ENCODE measurements at regions not wholly inside any gene's neighbourhood (a gene's known extent, or its start where the extent isn't known, plus 50 kb on each side); places are given as distances from the start of the nearest gene placed in this dataset.

- Histone ChIP-seq H3K4me3 (no peak overlapping the region), H3K36me3 (no peaks in the 10 kb centered on the region), H3K4me1 (no peaks in the 10 kb centered on the region), H3K27me3 (peaks cover 51% of the 10 kb centered on the region), H3K9me3 (no peaks in the 10 kb centered on the region), H3K27ac (no peak overlapping the region)
- TF ChIP-seq POLR2A (IDR thresholded peaks at IDR 0.05) (no peak), EP300 (IDR thresholded peaks at IDR 0.05) (no peak), POLR2AphosphoS5 (IDR thresholded peaks at IDR 0.05) (no peak), CTCF (IDR thresholded peaks at IDR 0.05) (no peak)
- 52% methylated on average over 14 of the region's 16 CpGs for WGBS
- no peak for DNase-seq (ENCODE audit: low spot score in 2 of 2)
Observed at GRCh38 chr11:71112990-71113389, 139.4 kb downstream of the SHANK2 start.

- no peak overlapping the region for H3K27ac ChIP-seq
Observed at GRCh38 chr11:71112454-71112853, 139.9 kb downstream of the SHANK2 start.

GRCh38 chr11:71109586-71109985 is 142.8 kb downstream of the SHANK2 start:
- H3K36me3 ChIP-seq, result no peaks in the 10 kb centered on the region
- H3K9me3 ChIP-seq, result no peaks in the 10 kb centered on the region
- H3K4me1 ChIP-seq, result no peaks in the 10 kb centered on the region
- H3K27ac ChIP-seq, result no peak overlapping the region
- 93% methylated on average over 13 of the region's 13 CpGs for WGBS
- H3K27me3 ChIP-seq, result peaks cover 51% of the 10 kb centered on the region
- DNase-seq (ENCODE audit: low spot score in 2 of 2), result no peak
- TF ChIP-seq CTCF (IDR thresholded peaks at IDR 0.05) (no peak), EP300 (IDR thresholded peaks at IDR 0.05) (no peak), POLR2AphosphoS5 (IDR thresholded peaks at IDR 0.05) (no peak)
- no peak overlapping the region for H3K4me3 ChIP-seq

More at GRCh38 chr11:71112454-71112853, 139.9 kb downstream of the SHANK2 start:
- H3K4me3 ChIP-seq, result no peak overlapping the region
- WGBS, result 62% methylated on average over 6 of the region's 9 CpGs
- peaks cover 51% of the 10 kb centered on the region for H3K27me3 ChIP-seq
- no peak for TF ChIP-seq CTCF (IDR thresholded peaks at IDR 0.05)
- TF ChIP-seq EP300 (IDR thresholded peaks at IDR 0.05), result no peak
- no peak for TF ChIP-seq POLR2AphosphoS5 (IDR thresholded peaks at IDR 0.05)
- TF ChIP-seq POLR2A (IDR thresholded peaks at IDR 0.05), result no peak
- DNase-seq (ENCODE audit: low spot score in 2 of 2), result no peak
- no peaks in the 10 kb centered on the region for H3K4me1 ChIP-seq
- H3K9me3 ChIP-seq, result no peaks in the 10 kb centered on the region
- H3K36me3 ChIP-seq, result no peaks in the 10 kb centered on the region

- no peaks in the 10 kb centered on the region for H3K9me3 ChIP-seq
- no peak for DNase-seq (ENCODE audit: low spot score in 2 of 2)
- H3K36me3 ChIP-seq, result no peaks in the 10 kb centered on the region
- no peaks in the 10 kb centered on the region for H3K4me1 ChIP-seq
- H3K4me3 ChIP-seq, result no peak overlapping the region
- H3K27me3 ChIP-seq, result peaks cover 51% of the 10 kb centered on the region
- H3K27ac ChIP-seq, result no peak overlapping the region
- no peak for TF ChIP-seq CTCF (IDR thresholded peaks at IDR 0.05)
- no peak for TF ChIP-seq POLR2AphosphoS5 (IDR thresholded peaks at IDR 0.05)
- no peak for TF ChIP-seq EP300 (IDR thresholded peaks at IDR 0.05)
- TF ChIP-seq POLR2A (IDR thresholded peaks at IDR 0.05), result no peak
- WGBS, result 100% methylated on average over 4 of the region's 9 CpGs
Observed at GRCh38 chr11:71109186-71109585, 143.2 kb downstream of the SHANK2 start.

GRCh38 chr11:71108013-71108865 is 144.1 kb downstream of the SHANK2 start:
- 77% methylated on average over 13 of the region's 21 CpGs for WGBS
- no peak for DNase-seq (ENCODE audit: low spot score in 2 of 2)
- H3K4me1 ChIP-seq, result no peaks in the 10 kb centered on the region
- H3K27ac ChIP-seq, result no peak overlapping the region
- peaks cover 43% of the 10 kb centered on the region for H3K27me3 ChIP-seq
- TF ChIP-seq POLR2AphosphoS5 (IDR thresholded peaks at IDR 0.05) (no peak), CTCF (IDR thresholded peaks at IDR 0.05) (no peak), EP300 (IDR thresholded peaks at IDR 0.05) (no peak), POLR2A (IDR thresholded peaks at IDR 0.05) (no peak)
- no peaks in the 10 kb centered on the region for H3K9me3 ChIP-seq
- H3K4me3 ChIP-seq, result no peak overlapping the region
- no peaks in the 10 kb centered on the region for H3K36me3 ChIP-seq
